B cell (primary cell): ENCODE measurements at regions not wholly inside any gene's neighbourhood (a gene's known extent, or its start where the extent isn't known, plus 50 kb on each side); places are given as distances from the start of the nearest gene placed in this dataset.

ENCODE experiments used
- ATAC-seq: fragments of 200-7000 bp; cut with Tn5 transposase; one replicate; pipeline ENCODE4 v1.10.0; 2021; ENCODE audit warnings: low read depth, mild to moderate bottlenecking, moderate number of reproducible peaks, moderate library complexity
- CTCF ChIA-PET: fragments of 350-600 bp; sonication (Branson Sonifier 250); formaldehyde crosslinking; loops from one replicate; lab custom pipeline; 2021; ENCODE audit warnings: antibody characterized with exemption, inconsistent platforms; lab: Charles Lee
- POLR2A ChIA-PET: fragments of 350-600 bp; sonication (Branson Sonifier 250); formaldehyde crosslinking; loops from one replicate; lab custom pipeline; 2021; ENCODE audit warnings: antibody characterized with exemption; lab: Charles Lee
- DNase-seq: peaks from one replicate; pipeline ENCODE4 v3.0.0; 2013
- H2AFZ ChIP-seq: 2 replicates; pipeline ENCODE4 v1.6.1; 2012; ENCODE audit warnings: mild to moderate bottlenecking, low read depth, low read length; ENCODE audit not compliant: insufficient read depth, poor library complexity, severe bottlenecking
- H3K27ac ChIP-seq, 2 donors: 1 replicate in 1 of 2; 2 replicates in 1 of 2; pipeline ENCODE4 v1.5.1; 2012 to 2013; ENCODE audit warnings: low read length in 2 of 2, mild to moderate bottlenecking in 2 of 2, moderate library complexity in 1 of 2
- H3K27me3 ChIP-seq, 4 experiments: fragments of 200-600 bp in 1 of 4; sonication (generic) in 1 of 4; replicated peaks in 1 of 4; 1 replicate in 2 of 4; 2 replicates in 2 of 4; pipeline versions ENCODE4 v1.6.1 to v1.7.0; 2013 to 2016; ENCODE audit warnings: low read length in 3 of 4, mild to moderate bottlenecking in 2 of 4, mixed read lengths in 1 of 4, moderate library complexity in 1 of 4; ENCODE audit not compliant: insufficient read depth in 4 of 4, control insufficient read depth in 3 of 4; ENCODE audit errors: control extremely low read depth in 1 of 4
- H3K36me3 ChIP-seq, 2 experiments: replicated peaks in 1 of 2; 1 replicate in 1 of 2; 2 replicates in 1 of 2; pipeline versions ENCODE4 v1.6.1 to v1.7.1; 2013; ENCODE audit warnings: low read length in 1 of 2; ENCODE audit not compliant: insufficient read depth in 2 of 2, control insufficient read depth in 1 of 2; ENCODE audit errors: control extremely low read depth in 1 of 2, extremely low read depth in 1 of 2
- H3K4me1 ChIP-seq, 2 donors: fragments of 200-600 bp in 1 of 2; sonication (generic) in 1 of 2; 1 replicate in 1 of 2; 2 replicates in 1 of 2; pipeline versions ENCODE4 v1.5.1 to v1.6.1; 2013 to 2017; ENCODE audit warnings: low read length in 2 of 2; ENCODE audit not compliant: control insufficient read depth in 2 of 2, insufficient read depth in 2 of 2
- H3K4me2 ChIP-seq: replicated peaks from 2 replicates; pipeline ENCODE3; 2012; ENCODE audit warnings: mild to moderate bottlenecking, low read depth, low read length; ENCODE audit not compliant: poor library complexity, severe bottlenecking
- H3K4me3 ChIP-seq, 5 experiments: fragments of 200-600 bp in 1 of 5; sonication (generic) in 1 of 5; 1 replicate in 3 of 5; 2 replicates in 2 of 5; pipeline versions ENCODE4 v1.5.1 to v1.7.0; 2011 to 2016; ENCODE audit warnings: low read length in 4 of 5, mild to moderate bottlenecking in 4 of 5, low read depth in 2 of 5, control low read depth in 1 of 5, moderate library complexity in 1 of 5; ENCODE audit not compliant: insufficient read depth in 1 of 5; ENCODE audit errors: control extremely low read depth in 1 of 5, extremely low read depth in 1 of 5
- H3K79me2 ChIP-seq: fragments of 200-600 bp; sonication (generic); one replicate; pipeline ENCODE4 v1.6.0; 2016; ENCODE audit warnings: low read length; ENCODE audit not compliant: control insufficient read depth, insufficient read depth
- H3K9ac ChIP-seq: fragments of 200-600 bp; sonication (generic); 2 replicates; pipeline ENCODE4 v1.6.1; 2017; ENCODE audit warnings: mild to moderate bottlenecking, low read length, moderate library complexity
- H3K9me3 ChIP-seq, 3 donors: one replicate each; pipeline versions ENCODE4 v1.6.1 to v1.7.1; 2013; ENCODE audit warnings: low read length in 2 of 3; ENCODE audit not compliant: control insufficient read depth in 2 of 3, insufficient read depth in 1 of 3; ENCODE audit errors: control extremely low read depth in 1 of 3
- H4K20me1 ChIP-seq: 2 replicates; pipeline ENCODE4 v1.6.0; 2012; ENCODE audit warnings: mild to moderate bottlenecking, low read length; ENCODE audit not compliant: insufficient read depth, control insufficient read depth, poor library complexity, severe bottlenecking
- H3K27ac Mint-ChIP-seq: one replicate; pipeline ENCODE4 v1.8.0; 2021; ENCODE audit warnings: mixed read lengths
- H3K27me3 Mint-ChIP-seq: one replicate; pipeline ENCODE4 v1.8.0; 2021; ENCODE audit warnings: mixed read lengths
- H3K4me1 Mint-ChIP-seq: one replicate; pipeline ENCODE4 v1.8.0; 2021; ENCODE audit warnings: mixed read lengths
- H3K4me3 Mint-ChIP-seq: one replicate; pipeline ENCODE4 v1.8.0; 2021; ENCODE audit warnings: mixed read lengths
- H3K9me3 Mint-ChIP-seq: one replicate; pipeline ENCODE4 v1.8.0; 2022; ENCODE audit warnings: mixed read lengths; ENCODE audit not compliant: insufficient read depth
- CTCF ChIP-seq: fragments of 200-600 bp; IDR thresholded peaks from one replicate; pipeline ENCODE4 v1.8.0; 2022; ENCODE audit warnings: antibody characterized with exemption, mild to moderate bottlenecking
- EZH2 ChIP-seq: IDR thresholded peaks from 2 replicates; pipeline ENCODE4 v1.6.1; 2012; ENCODE audit warnings: borderline replicate concordance, low read depth, mild to moderate bottlenecking, moderate library complexity, low read length; ENCODE audit not compliant: insufficient read depth, poor library complexity, severe bottlenecking
- WGBS: methylation state at CpG from one replicate; pipeline ENCODE4 v1.1.5; 2013; ENCODE audit warnings: missing lambda C conversion rate; ENCODE audit not compliant: insufficient coverage; 5-methylcytosine and 5-hydroxymethylcytosine counted together
- intact Hi-C: fragments of 100-400 bp; cut with micrococcal nuclease; formaldehyde crosslinking; loops from one replicate; pipeline ENCODE4 v1.10.0; 2022

DNA sequence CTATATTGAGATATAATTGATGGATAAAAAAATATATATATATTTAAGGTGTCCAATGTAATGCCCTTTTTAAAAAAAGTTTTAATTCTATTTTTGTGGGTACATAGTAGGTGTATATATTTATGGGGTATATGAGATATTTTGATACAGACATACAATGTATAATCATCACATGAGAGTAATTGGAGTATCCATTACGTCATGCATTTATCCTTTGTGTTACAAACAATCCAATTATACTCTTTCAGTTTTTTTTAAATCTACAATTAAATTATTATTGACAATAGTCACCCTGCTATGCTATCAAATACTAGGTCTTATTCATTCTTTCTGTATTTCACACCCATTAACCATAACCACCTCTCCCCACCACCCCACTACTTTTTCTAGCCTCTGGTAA is 66.3 kb upstream of the DIPK2B start:
- H3K4me1 ChIP-seq, result no peaks in the 10 kb centered on the region
- H3K27ac ChIP-seq, result no peak overlapping the region
- H3K9me3 ChIP-seq, result no peaks in the 10 kb centered on the region
- ChIA-PET CTCF (no interaction called here), POLR2A (no interaction called here)
- Mint-ChIP-seq H3K27ac (no peak overlapping the region), H3K9me3 (no peaks in the 10 kb centered on the region), H3K27me3 (no peaks in the 10 kb centered on the region), H3K4me1 (no peaks in the 10 kb centered on the region), H3K4me3 (no peak overlapping the region)
- no peaks in the 10 kb centered on the region for H3K27me3 ChIP-seq
- H3K4me2 ChIP-seq, result no peak overlapping the region
- H3K36me3 ChIP-seq, result no peaks in the 10 kb centered on the region
- TF ChIP-seq CTCF (no peak), EZH2 (no peak)
- intact Hi-C loops, result no loop called here
- no peak overlapping the region for H3K9ac ChIP-seq
- WGBS, result no CpG with 5 or more reads among the region's 1 CpG
- H4K20me1 ChIP-seq, result no peaks in the 10 kb centered on the region
- DNase-seq, result no peak
- no peak overlapping the region for H3K4me3 ChIP-seq
- ATAC-seq, result no peak
- no peak overlapping the region for H2AFZ ChIP-seq
- no peaks in the 10 kb centered on the region for H3K79me2 ChIP-seq

- POLR2A ChIA-PET, result no interaction called here
- no peaks in the 10 kb centered on the region for H3K36me3 ChIP-seq
Observed at GRCh38 chrX:45266456-45266855, 65.8 kb upstream of the DIPK2B start.

More at GRCh38 chrX:45266456-45266855, 65.8 kb upstream of the DIPK2B start:
- H3K9ac ChIP-seq, result no peak overlapping the region
- intact Hi-C loops, result no loop called here
- TF ChIP-seq CTCF (no peak), EZH2 (no peak)
- H3K27ac Mint-ChIP-seq, result no peak overlapping the region
- H2AFZ ChIP-seq, result no peak overlapping the region
- no peak overlapping the region for H3K4me3 ChIP-seq
- H3K9me3 ChIP-seq, result no peaks in the 10 kb centered on the region
- ATAC-seq (no peak), DNase-seq (no peak)
- no peaks in the 10 kb centered on the region for H3K4me1 ChIP-seq
- no peaks in the 10 kb centered on the region for H3K4me1 Mint-ChIP-seq
- no peaks in the 10 kb centered on the region for H4K20me1 ChIP-seq
- no peaks in the 10 kb centered on the region for H3K79me2 ChIP-seq
- no peak overlapping the region for H3K4me2 ChIP-seq
- H3K27ac ChIP-seq, result no peak overlapping the region
- CTCF ChIA-PET, result no interaction called here
- H3K4me3 Mint-ChIP-seq, result no peak overlapping the region
- no peaks in the 10 kb centered on the region for H3K27me3 Mint-ChIP-seq
- H3K27me3 ChIP-seq, result no peaks in the 10 kb centered on the region
- WGBS, result 83% methylated on average over 1 of the region's 1 CpG
- H3K9me3 Mint-ChIP-seq, result no peaks in the 10 kb centered on the region
